HG02938 (cell line): ENCODE measurements at regions not wholly inside any gene's neighbourhood (a gene's known extent, or its start where the extent isn't known, plus 50 kb on each side); places are given as distances from the start of the nearest gene placed in this dataset.

Experiments
- ATAC-seq: cut with Tn5 transposase; IDR thresholded peaks from one replicate; pipeline ENCODE4 v1.9.1; 2021; ENCODE audit warnings: mild to moderate bottlenecking, moderate library complexity; ENCODE audit not compliant: unreplicated experiment

- no peak for ATAC-seq
Measured at GRCh38 chr1:63189677-63190076, 132.7 kb upstream of the FOXD3 start.

DNA sequence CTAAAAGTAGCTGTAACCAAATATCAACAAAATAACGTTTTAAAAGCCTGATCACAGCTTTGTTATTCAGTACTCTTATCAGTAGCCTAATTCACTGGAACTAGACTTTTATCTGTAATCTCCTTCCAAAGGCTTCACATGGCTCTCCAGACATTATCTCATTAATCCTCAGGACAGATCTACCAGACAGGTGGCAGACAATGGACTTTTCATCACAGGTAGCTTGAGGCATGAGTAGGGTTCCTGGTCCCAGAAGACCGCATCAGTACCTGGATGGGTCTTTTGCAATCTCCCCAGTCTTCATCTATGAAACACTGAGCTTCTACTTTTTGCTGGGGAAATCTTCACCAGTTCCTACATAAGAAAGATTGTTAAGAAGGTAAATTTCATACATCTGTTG, 132.2 kb upstream of the FOXD3 start:
- no peak for ATAC-seq

DNA sequence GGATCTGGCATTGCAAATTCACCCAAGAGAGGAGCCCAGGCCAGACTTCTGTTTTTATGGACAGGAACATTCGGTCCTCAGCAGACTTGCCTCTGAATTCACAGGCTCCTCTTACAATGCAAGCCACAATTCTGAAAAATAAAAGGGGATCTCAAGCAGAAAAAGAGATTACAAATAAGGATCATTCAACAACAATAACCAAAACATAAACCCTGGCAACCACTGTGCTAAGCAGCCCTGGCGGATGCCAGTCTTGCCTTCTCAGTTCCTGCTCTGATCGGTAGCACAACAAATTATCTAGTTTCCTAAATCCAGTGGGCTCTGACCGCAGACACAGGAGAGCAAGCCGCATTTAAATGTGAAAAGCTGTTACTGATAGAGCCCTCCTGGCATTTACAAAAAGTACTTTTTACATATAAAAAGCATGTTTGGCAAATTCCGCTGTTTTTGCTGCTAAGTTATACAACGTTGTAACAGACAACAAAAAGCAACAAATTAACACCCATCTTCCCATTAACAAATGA, 123.4 kb upstream of the FOXD3 start:
- ATAC-seq, result no peak

GRCh38 chr1:63199706-63200335, 122.5 kb upstream of the FOXD3 start:
- ATAC-seq, result no peak

- no peak for ATAC-seq
Measured at GRCh38 chr1:63200676-63201075, 121.7 kb upstream of the FOXD3 start.

DNA sequence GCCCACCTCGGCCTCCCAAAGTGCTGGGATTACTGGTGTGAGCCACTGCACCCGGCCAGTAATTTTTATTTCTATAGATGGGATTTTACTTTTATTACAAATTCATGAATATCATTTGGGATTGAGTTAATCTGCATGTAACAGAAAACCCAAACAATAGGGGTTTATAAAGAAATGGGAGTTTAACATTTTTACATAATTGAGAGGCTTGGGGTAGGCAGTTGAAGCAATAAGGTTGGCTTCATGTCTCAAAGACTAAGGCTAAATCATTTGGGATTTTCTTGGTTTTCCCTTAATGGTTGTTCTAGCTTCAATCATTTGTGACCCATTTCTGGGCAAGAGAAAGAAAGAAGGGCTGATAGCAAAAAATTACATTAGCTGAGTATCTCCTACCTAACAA, 118.7 kb upstream of the FOXD3 start:
- ATAC-seq, result no peak

GRCh38 chr1:63205776-63206175, 116.6 kb upstream of the FOXD3 start:
- ATAC-seq, result no peak

DNA sequence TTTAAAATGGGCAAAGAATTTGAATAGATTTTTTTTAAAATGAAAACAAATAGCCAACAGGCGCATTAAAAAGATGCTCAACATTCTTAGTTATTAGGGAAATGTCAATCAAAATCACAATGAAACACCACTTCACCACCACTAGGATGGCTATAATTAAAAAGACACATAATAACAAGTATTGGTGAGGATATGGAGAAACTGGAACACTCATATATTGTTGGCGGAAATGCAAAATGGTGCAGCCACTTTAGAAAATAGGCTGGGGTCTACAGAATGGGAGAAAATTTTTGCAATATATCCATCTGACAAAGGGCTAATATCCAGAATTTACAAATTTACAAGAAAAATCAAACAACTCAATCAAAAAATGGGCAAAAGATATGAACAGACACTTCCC, 107.8 kb upstream of the FOXD3 start:
- no peak for ATAC-seq

DNA sequence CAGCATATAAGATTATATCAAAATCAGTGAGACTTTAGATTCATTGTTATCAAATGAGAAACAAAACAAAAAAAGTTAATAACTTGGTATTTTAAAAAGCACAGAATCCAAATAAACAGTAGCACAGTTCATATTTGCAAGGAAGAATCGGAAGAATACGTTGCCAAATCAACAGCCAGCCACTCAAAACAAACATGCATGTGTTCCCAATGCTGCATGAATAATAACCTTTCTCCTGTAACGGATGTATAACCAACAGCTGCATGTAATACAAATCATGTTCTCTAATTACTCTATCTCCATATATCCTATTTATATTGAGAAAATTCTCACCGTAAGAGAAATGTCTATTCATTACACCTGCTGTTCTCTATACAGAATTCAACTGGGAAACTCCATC, 98.9 kb upstream of the FOXD3 start:
- ATAC-seq, result no peak

- no peak for ATAC-seq
Measured at GRCh38 chr1:63230722-63231121, 91.6 kb upstream of the FOXD3 start.

- ATAC-seq, result no peak
Measured at GRCh38 chr1:63238721-63239120, 83.6 kb upstream of the FOXD3 start.

GRCh38 chr1:63245186-63245585, 77.2 kb upstream of the FOXD3 start:
- no peak for ATAC-seq

GRCh38 chr1:63248216-63248615, 74.2 kb upstream of the FOXD3 start:
- no peak for ATAC-seq

GRCh38 chr1:63255153-63255552, 67.2 kb upstream of the FOXD3 start:
- ATAC-seq, result no peak

DNA sequence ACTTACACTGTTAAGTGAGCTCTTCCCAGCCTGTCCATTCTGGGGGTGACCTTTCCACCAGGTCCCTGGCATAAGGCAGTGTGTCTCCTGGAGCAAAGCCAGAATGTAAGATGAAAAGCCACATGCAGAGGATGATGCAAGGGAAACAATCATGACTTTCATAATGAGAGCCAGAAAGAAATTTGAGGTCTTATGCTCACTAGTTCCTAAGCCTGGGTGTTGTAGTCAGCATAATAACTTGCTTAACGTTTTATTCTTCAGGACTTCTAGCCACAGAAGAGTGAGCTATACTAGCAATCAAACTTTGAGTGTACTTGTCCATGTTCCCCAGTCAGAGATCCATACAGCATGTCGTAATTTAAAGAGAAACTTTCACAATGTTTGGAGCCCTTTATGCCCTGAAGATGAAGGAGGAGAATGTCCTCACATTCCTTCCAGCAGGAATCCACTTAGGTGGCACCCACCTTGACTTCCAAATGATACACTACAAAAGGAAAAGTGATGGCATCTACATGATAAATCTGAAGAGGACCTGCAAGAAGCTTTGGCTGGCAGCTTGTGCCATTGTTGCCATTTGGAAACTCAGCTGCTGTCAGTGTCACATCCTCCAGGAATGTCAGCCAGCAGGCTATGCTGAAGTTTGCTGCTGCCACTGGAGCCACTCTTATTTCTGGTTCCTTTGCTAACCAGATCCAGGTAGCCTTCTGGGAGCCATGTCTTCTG, 60.5 kb upstream of the FOXD3 start:
- no peak for ATAC-seq

GRCh38 chr1:63262459-63262770, 60.0 kb upstream of the FOXD3 start:
- no peak for ATAC-seq

- ATAC-seq, result no peak
Measured at GRCh38 chr1:63264161-63264560, 58.2 kb upstream of the FOXD3 start.

GRCh38 chr1:63266857-63267256, 55.5 kb upstream of the FOXD3 start:
- no peak for ATAC-seq

GRCh38 chr1:63268876-63269275, 53.5 kb upstream of the FOXD3 start:
- ATAC-seq, result no peak

- ATAC-seq, result no peak
Measured at GRCh38 chr1:63269571-63269970, 52.8 kb upstream of the FOXD3 start.
